OCI-LY1 (cell line): ENCODE measurements at regions not wholly inside any gene's neighbourhood (a gene's known extent, or its start where the extent isn't known, plus 50 kb on each side); places are given as distances from the start of the nearest gene placed in this dataset.

ENCODE experiments used
- H2AFZ ChIP-seq: fragments of 200-600 bp; sonication (generic), shearing (Covaris generic); 2 replicates; pipeline ENCODE4 v1.6.0; 2014; ENCODE audit warnings: antibody characterized with exemption, mild to moderate bottlenecking, low read length
- H3F3A ChIP-seq: fragments of 200-600 bp; sonication (generic), shearing (Covaris generic); 2 replicates; pipeline ENCODE4 v1.6.0; 2014; ENCODE audit warnings: mild to moderate bottlenecking, antibody characterized with exemption, low read length, moderate library complexity; ENCODE audit not compliant: insufficient read depth
- H3K27ac ChIP-seq: fragments of 200-600 bp; sonication (generic); 2 replicates; pipeline ENCODE4 v1.5.1; 2014; ENCODE audit warnings: low read length, mixed run types, mild to moderate bottlenecking, low read depth; ENCODE audit not compliant: poor library complexity, severe bottlenecking
- H3K27me3 ChIP-seq: fragments of 200-600 bp; sonication (generic); 2 replicates; pipeline ENCODE4 v1.6.0; 2014; ENCODE audit warnings: antibody characterized with exemption, mild to moderate bottlenecking, low read length, moderate library complexity; ENCODE audit not compliant: insufficient read depth
- H3K36me3 ChIP-seq: fragments of 200-600 bp; sonication (generic); 2 replicates; pipeline ENCODE4 v1.6.1; 2014; ENCODE audit warnings: mild to moderate bottlenecking, antibody characterized with exemption, low read length, moderate library complexity, mixed read lengths; ENCODE audit not compliant: insufficient read depth
- H3K4me1 ChIP-seq: fragments of 200-600 bp; sonication (generic); 2 replicates; pipeline ENCODE4 v1.5.1; 2014; ENCODE audit warnings: mild to moderate bottlenecking, low read length, moderate library complexity; ENCODE audit not compliant: insufficient read depth, severe bottlenecking
- H3K4me2 ChIP-seq: fragments of 200-600 bp; sonication (generic), shearing (Covaris generic); 2 replicates; pipeline ENCODE4 v1.6.1; 2014; ENCODE audit warnings: low read length
- H3K4me3 ChIP-seq: fragments of 200-600 bp; sonication (generic); 2 replicates; pipeline ENCODE4 v1.5.1; 2014; ENCODE audit warnings: low read length, low read depth, mild to moderate bottlenecking, mixed read lengths; ENCODE audit not compliant: poor library complexity, severe bottlenecking
- H3K79me2 ChIP-seq: fragments of 200-600 bp; shearing (Covaris generic); 2 replicates; pipeline ENCODE4 v1.6.1; 2016; ENCODE audit warnings: mixed run types, low read length, mixed read lengths; ENCODE audit not compliant: insufficient read depth
- H3K9ac ChIP-seq: fragments of 200-600 bp; sonication (generic), shearing (Covaris generic); 2 replicates; pipeline ENCODE4 v1.6.1; 2014; ENCODE audit warnings: mild to moderate bottlenecking, low read length, mixed read lengths
- H3K9me2 ChIP-seq: fragments of 200-600 bp; sonication (generic), shearing (Covaris generic); 2 replicates; pipeline ENCODE4 v1.6.1; 2014; ENCODE audit warnings: low read depth, mild to moderate bottlenecking, low read length, mixed read lengths
- H3K9me3 ChIP-seq: fragments of 200-600 bp; shearing (Covaris generic); 2 replicates; pipeline ENCODE4 v1.6.1; 2014; ENCODE audit warnings: low read length, mixed read lengths
- H4K20me1 ChIP-seq: fragments of 200-600 bp; sonication (generic), shearing (Covaris generic); 2 replicates; pipeline ENCODE4 v1.6.0; 2016; ENCODE audit warnings: mild to moderate bottlenecking, low read length; ENCODE audit not compliant: insufficient read depth
- CTCF ChIP-seq: fragments of 200-600 bp; sonication (generic), shearing (Covaris generic); IDR thresholded peaks from 2 replicates; pipeline ENCODE4 v1.5.1; 2017; ENCODE audit warnings: mild to moderate bottlenecking, antibody characterized with exemption, low read length, moderate library complexity, mixed read lengths
- EZH2 ChIP-seq: fragments of 200-600 bp; sonication (generic), shearing (Covaris generic); IDR thresholded peaks from 2 replicates; pipeline ENCODE4 v1.8.0; 2017; ENCODE audit warnings: borderline replicate concordance, mixed run types, mild to moderate bottlenecking, antibody characterized with exemption, low read length, moderate library complexity, mixed read lengths

- H3K79me2 ChIP-seq, result no peaks in the 10 kb centered on the region
- no peaks in the 10 kb centered on the region for H3K4me1 ChIP-seq
- H3F3A ChIP-seq, result no peaks in the 10 kb centered on the region
- H3K4me3 ChIP-seq, result no peak overlapping the region
- no peaks in the 10 kb centered on the region for H3K27me3 ChIP-seq
- no peaks in the 10 kb centered on the region for H3K9me3 ChIP-seq
- H3K27ac ChIP-seq, result no peak overlapping the region
- TF ChIP-seq EZH2, result no peak
- TF ChIP-seq CTCF, result no peak
- no peaks in the 10 kb centered on the region for H3K9me2 ChIP-seq
- H3K9ac ChIP-seq, result no peak overlapping the region
- no peak overlapping the region for H3K4me2 ChIP-seq
- no peaks in the 10 kb centered on the region for H3K36me3 ChIP-seq
- H2AFZ ChIP-seq, result no peak overlapping the region
- no peaks in the 10 kb centered on the region for H4K20me1 ChIP-seq
Observed at GRCh38 chr7:32171248-32171647, 101.0 kb upstream of the PDE1C start.

- Histone ChIP-seq H3F3A (no peaks in the 10 kb centered on the region), H3K27ac (no peak overlapping the region), H3K79me2 (no peaks in the 10 kb centered on the region), H2AFZ (no peak overlapping the region), H3K4me1 (no peaks in the 10 kb centered on the region), H3K36me3 (no peaks in the 10 kb centered on the region), H3K9me2 (no peaks in the 10 kb centered on the region), H3K4me3 (no peak overlapping the region), H3K4me2 (no peak overlapping the region), H4K20me1 (no peaks in the 10 kb centered on the region), H3K27me3 (no peaks in the 10 kb centered on the region), H3K9ac (no peak overlapping the region), H3K9me3 (no peaks in the 10 kb centered on the region)
- TF ChIP-seq EZH2 (no peak), CTCF (no peak)
Observed at GRCh38 chr7:32170838-32171237, 100.6 kb upstream of the PDE1C start.

- Histone ChIP-seq H3K4me2 (no peak overlapping the region), H3K9me3 (no peaks in the 10 kb centered on the region), H3K4me1 (no peaks in the 10 kb centered on the region), H4K20me1 (no peaks in the 10 kb centered on the region), H3K27me3 (no peaks in the 10 kb centered on the region), H3K9me2 (no peaks in the 10 kb centered on the region), H3K79me2 (no peaks in the 10 kb centered on the region), H3K27ac (no peak overlapping the region), H3K36me3 (no peaks in the 10 kb centered on the region), H2AFZ (no peak overlapping the region), H3K4me3 (no peak overlapping the region), H3K9ac (no peak overlapping the region), H3F3A (no peaks in the 10 kb centered on the region)
- TF ChIP-seq EZH2, result no peak
- no peak for TF ChIP-seq CTCF
Observed at GRCh38 chr7:32169228-32169627, 99.0 kb upstream of the PDE1C start.
